Activated CD4-positive, alpha-beta T cell treated with anti-CD3 and anti-CD28 coated beads, Interleukin-2, amount 10 ng/mL, durations not matched to agents 7 days and 5 days (primary cell): ENCODE measurements at regions not wholly inside any gene's neighbourhood (a gene's known extent, or its start where the extent isn't known, plus 50 kb on each side); places are given as distances from the start of the nearest gene placed in this dataset.

ENCODE experiments used
- CTCF ChIA-PET: fragments of 350-600 bp; sonication (Branson Sonifier 250); formaldehyde crosslinking; loops from one replicate; lab custom pipeline; 2021; ENCODE audit warnings: antibody characterized with exemption; lab: Charles Lee
- POLR2A ChIA-PET: fragments of 350-600 bp; sonication (Branson Sonifier 250); formaldehyde crosslinking; loops from one replicate; lab custom pipeline; 2021; ENCODE audit warnings: antibody characterized with exemption; lab: Charles Lee
- DNase-seq: peaks from one replicate; pipeline ENCODE4 v3.0.0-alpha.2; 2020
- H3K27ac Mint-ChIP-seq: one replicate; pipeline ENCODE4 v1.8.0; 2021; ENCODE audit warnings: mild to moderate bottlenecking, moderate library complexity, mixed read lengths
- H3K27me3 Mint-ChIP-seq: one replicate; pipeline ENCODE4 v1.8.0; 2021; ENCODE audit warnings: mixed read lengths
- H3K36me3 Mint-ChIP-seq: one replicate; pipeline ENCODE4 v1.8.0; 2021; ENCODE audit warnings: low read depth, mixed read lengths
- H3K4me1 Mint-ChIP-seq: one replicate; pipeline ENCODE4 v1.8.0; 2021; ENCODE audit warnings: mixed read lengths
- H3K4me3 Mint-ChIP-seq: one replicate; pipeline ENCODE4 v1.8.0; 2021; ENCODE audit warnings: mild to moderate bottlenecking, moderate library complexity, mixed read lengths
- H3K9me3 Mint-ChIP-seq: one replicate; pipeline ENCODE4 v1.8.0; 2021; ENCODE audit warnings: mixed read lengths

DNA sequence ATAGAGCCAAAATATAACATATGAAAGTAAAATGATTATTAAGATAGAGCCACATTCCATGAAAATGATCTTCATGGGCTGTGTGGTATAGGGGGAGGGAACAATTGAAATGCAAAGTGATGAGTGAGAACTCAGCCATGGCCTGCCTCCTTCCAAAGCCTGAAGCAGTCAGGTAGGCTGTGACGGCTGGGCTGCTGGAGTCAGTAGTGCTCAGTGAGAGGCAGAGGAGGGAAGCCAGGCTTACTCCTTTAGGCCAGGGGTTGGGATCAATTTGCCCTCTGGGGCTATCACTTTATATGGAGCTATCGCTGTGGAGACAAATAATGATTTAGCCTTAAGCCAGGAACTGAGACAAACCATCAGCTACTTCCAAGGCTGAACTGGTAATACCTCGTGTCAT lies 654.9 kb downstream of the FGF9 start:
- H3K9me3 Mint-ChIP-seq = no peaks in the 10 kb centered on the region
- H3K27ac Mint-ChIP-seq = no peak overlapping the region
- no peak for DNase-seq
- POLR2A ChIA-PET = no interaction called here
- H3K4me3 Mint-ChIP-seq = no peak overlapping the region
- H3K4me1 Mint-ChIP-seq = no peaks in the 10 kb centered on the region
- CTCF ChIA-PET = no interaction called here
- H3K36me3 Mint-ChIP-seq = no peaks in the 10 kb centered on the region
- H3K27me3 Mint-ChIP-seq = no peaks in the 10 kb centered on the region

DNA sequence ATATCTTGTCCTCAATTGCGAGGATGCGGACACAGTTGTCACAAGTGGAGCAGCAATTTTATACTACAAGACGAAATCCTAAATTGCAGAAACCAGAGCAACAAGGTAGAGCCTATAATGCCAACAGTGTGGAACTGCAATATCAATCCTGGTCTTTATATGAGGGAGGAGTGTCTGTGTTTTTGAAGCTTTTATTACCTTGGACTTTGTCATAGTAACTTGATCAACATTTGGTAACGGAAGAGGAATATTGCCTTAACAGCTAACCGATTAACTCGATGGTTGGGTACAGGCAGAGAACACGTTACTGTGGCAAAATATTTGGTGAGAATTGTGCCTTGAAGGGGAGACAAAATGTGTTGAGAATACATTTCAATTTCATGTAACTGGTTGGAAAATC lies 661.5 kb downstream of the FGF9 start:
- H3K4me3 Mint-ChIP-seq = no peak overlapping the region
- H3K36me3 Mint-ChIP-seq = no peaks in the 10 kb centered on the region
- no peak overlapping the region for H3K27ac Mint-ChIP-seq
- ChIA-PET POLR2A (no interaction called here), CTCF (no interaction called here)
- H3K9me3 Mint-ChIP-seq = no peaks in the 10 kb centered on the region
- DNase-seq = no peak
- H3K27me3 Mint-ChIP-seq = no peaks in the 10 kb centered on the region
- no peaks in the 10 kb centered on the region for H3K4me1 Mint-ChIP-seq

- CTCF ChIA-PET = interaction anchor here (0.6 kb wide), 1 partner anchor 586 kb away, joined by 3 read pairs; no protein-coding TSS in a partner anchor
- peaks cover 6% of the 10 kb centered on the region for H3K9me3 Mint-ChIP-seq
- no peaks in the 10 kb centered on the region for H3K36me3 Mint-ChIP-seq
- no peak for DNase-seq
- H3K27ac Mint-ChIP-seq = no peak overlapping the region
- H3K27me3 Mint-ChIP-seq = no peaks in the 10 kb centered on the region
- no peaks in the 10 kb centered on the region for H3K4me1 Mint-ChIP-seq
- POLR2A ChIA-PET = no interaction called here
- H3K4me3 Mint-ChIP-seq = no peak overlapping the region
These were observed 665.6 kb downstream of the FGF9 start for GRCh38 chr13:22336460-22336859.

DNA sequence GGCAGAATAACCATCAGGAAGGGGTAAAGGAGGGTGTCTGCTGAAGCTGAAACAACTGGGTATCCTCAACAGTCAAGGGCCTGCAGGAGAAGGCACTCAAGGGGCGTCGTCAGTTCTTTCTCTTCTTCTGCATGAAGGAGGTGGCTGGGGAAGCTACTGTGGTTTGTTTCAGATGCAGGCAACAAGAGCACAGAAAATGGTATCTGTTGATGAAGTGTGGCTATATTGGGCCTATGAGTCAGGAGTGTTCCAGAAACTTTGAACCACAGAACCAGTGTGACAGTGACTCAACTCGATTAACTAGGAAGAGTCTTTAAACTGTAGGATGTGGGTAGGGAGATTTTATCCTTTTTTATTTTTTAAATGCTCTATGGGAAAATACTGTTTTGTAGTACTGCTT lies 686.3 kb downstream of the FGF9 start:
- Mint-ChIP-seq H3K4me3 (no peak overlapping the region), H3K27me3 (peaks cover 2% of the 10 kb centered on the region), H3K9me3 (peaks cover 8% of the 10 kb centered on the region), H3K36me3 (no peaks in the 10 kb centered on the region), H3K27ac (no peak overlapping the region), H3K4me1 (peaks cover 3% of the 10 kb centered on the region)
- CTCF ChIA-PET = no interaction called here
- POLR2A ChIA-PET = no interaction called here
- DNase-seq = no peak

DNA sequence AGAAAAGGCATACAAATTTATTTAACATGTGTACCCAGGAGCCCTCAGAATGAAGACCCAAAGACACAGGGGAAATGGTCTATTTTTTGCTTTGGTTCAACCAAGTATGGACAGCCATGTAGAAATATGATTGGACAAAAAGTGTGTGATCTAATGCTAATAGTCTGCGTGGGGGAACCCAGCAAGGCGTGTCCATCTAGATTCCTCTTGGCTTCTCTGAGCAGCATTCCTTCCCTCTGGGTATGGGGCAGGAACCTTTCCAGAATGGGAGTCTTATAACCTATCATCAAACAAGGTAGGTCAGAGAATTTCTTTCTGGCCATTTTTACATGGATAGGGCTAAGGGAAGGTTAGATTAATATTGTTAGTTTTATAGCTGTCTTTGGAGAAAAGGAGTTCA lies 698.2 kb downstream of the FGF9 start:
- no peaks in the 10 kb centered on the region for H3K4me1 Mint-ChIP-seq
- no peak overlapping the region for H3K27ac Mint-ChIP-seq
- H3K27me3 Mint-ChIP-seq = no peaks in the 10 kb centered on the region
- DNase-seq = no peak
- H3K4me3 Mint-ChIP-seq = no peak overlapping the region
- H3K36me3 Mint-ChIP-seq = no peaks in the 10 kb centered on the region
- CTCF ChIA-PET = no interaction called here
- H3K9me3 Mint-ChIP-seq = peaks cover 16% of the 10 kb centered on the region
- POLR2A ChIA-PET = no interaction called here

DNA sequence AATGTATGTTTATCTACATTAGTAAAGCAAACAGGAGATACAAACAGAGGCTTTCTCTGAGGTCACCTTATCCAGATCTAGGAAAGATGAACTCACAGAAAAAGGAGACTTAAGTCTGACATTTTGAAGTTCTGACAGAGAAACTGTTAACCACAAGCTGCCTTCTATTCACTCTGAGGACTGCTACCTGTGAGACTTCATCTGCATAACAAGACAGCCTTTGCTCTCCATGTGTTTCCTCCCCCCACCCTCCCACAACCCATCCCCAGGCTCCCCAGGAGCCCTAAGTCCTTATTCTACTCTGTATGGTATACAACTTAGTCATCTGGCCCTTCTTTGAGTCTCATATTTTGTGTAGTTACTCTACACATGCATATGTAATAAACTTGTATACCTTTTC lies 699.0 kb downstream of the FGF9 start:
- H3K4me3 Mint-ChIP-seq = no peak overlapping the region
- DNase-seq = no peak
- H3K27me3 Mint-ChIP-seq = no peaks in the 10 kb centered on the region
- POLR2A ChIA-PET = interaction anchor here (0.7 kb wide), 1 partner anchor 177 kb away, joined by 3 read pairs; no protein-coding TSS in a partner anchor
- H3K27ac Mint-ChIP-seq = no peak overlapping the region
- peaks cover 16% of the 10 kb centered on the region for H3K9me3 Mint-ChIP-seq
- no peaks in the 10 kb centered on the region for H3K36me3 Mint-ChIP-seq
- CTCF ChIA-PET = no interaction called here
- no peaks in the 10 kb centered on the region for H3K4me1 Mint-ChIP-seq

GRCh38 chr13:22372261-22372660 lies 701.4 kb downstream of the FGF9 start:
- Mint-ChIP-seq H3K36me3 (no peaks in the 10 kb centered on the region), H3K4me3 (no peak overlapping the region), H3K4me1 (no peaks in the 10 kb centered on the region), H3K9me3 (peaks cover 16% of the 10 kb centered on the region), H3K27me3 (no peaks in the 10 kb centered on the region), H3K27ac (no peak overlapping the region)
- ChIA-PET POLR2A (no interaction called here), CTCF (no interaction called here)
- DNase-seq = no peak

DNA sequence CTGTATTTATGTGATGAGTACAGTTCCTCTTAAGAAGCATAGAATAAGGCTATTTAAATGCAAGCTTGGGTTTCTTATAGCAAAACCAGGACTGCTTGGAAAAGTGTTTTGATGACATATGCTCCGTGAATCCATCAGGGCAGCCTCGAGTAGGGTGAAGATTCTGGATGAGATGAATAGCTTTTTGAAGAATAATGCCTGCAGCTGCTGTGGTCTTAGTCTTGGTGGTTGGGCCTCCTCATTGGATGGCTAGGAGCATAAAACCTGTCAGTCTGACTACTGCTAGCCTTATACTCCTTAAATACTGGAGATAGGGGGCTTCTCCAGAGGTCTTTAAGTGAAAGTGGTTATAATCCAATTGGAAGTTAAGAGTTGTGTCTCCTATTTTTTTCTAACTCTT lies 704.3 kb downstream of the FGF9 start:
- no peaks in the 10 kb centered on the region for H3K4me1 Mint-ChIP-seq
- no peak overlapping the region for H3K4me3 Mint-ChIP-seq
- peaks cover 19% of the 10 kb centered on the region for H3K9me3 Mint-ChIP-seq
- no peaks in the 10 kb centered on the region for H3K27me3 Mint-ChIP-seq
- CTCF ChIA-PET = no interaction called here
- DNase-seq = no peak
- H3K36me3 Mint-ChIP-seq = no peaks in the 10 kb centered on the region
- no peak overlapping the region for H3K27ac Mint-ChIP-seq
- POLR2A ChIA-PET = no interaction called here

GRCh38 chr13:22387899-22388298 lies 717.0 kb downstream of the FGF9 start:
- ChIA-PET POLR2A (no interaction called here), CTCF (no interaction called here)
- H3K27me3 Mint-ChIP-seq = no peaks in the 10 kb centered on the region
- DNase-seq = no peak
- no peak overlapping the region for H3K27ac Mint-ChIP-seq
- H3K36me3 Mint-ChIP-seq = no peaks in the 10 kb centered on the region
- H3K4me1 Mint-ChIP-seq = no peaks in the 10 kb centered on the region
- H3K4me3 Mint-ChIP-seq = no peak overlapping the region
- H3K9me3 Mint-ChIP-seq = peaks cover 3% of the 10 kb centered on the region

DNA sequence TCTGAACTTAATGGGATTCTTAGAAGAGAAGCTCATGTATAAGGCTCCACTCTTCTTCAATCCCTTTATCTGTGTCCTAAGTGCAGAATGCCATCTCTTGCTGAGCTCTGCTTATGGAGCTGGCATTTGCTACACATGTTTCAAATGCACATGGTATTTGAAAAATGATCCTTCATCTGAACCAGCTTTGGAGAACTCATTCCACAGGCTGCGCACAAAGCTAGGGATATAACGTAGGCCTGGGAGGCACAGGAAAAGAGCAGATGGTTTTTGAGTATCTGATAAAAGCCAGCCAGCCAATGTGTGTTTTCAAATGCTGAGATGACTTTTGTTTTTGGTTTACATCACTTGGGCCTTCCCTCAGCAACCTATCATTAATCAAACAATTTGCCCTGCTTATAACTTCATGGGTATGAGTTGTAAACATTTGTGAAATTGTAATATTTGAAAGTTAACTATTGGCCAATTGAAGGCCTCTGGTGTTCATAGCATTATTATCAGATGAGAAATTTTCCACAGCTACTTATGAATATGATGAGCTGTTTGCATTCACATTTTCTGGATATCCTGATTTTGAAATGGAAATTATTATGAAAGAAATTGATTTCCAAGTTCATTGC lies 729.0 kb downstream of the FGF9 start:
- H3K9me3 Mint-ChIP-seq = peaks cover 2% of the 10 kb centered on the region
- no peak overlapping the region for H3K4me3 Mint-ChIP-seq
- no peak overlapping the region for H3K27ac Mint-ChIP-seq
- H3K4me1 Mint-ChIP-seq = no peaks in the 10 kb centered on the region
- no peaks in the 10 kb centered on the region for H3K36me3 Mint-ChIP-seq
- H3K27me3 Mint-ChIP-seq = no peaks in the 10 kb centered on the region
- ChIA-PET POLR2A (no interaction called here), CTCF (no interaction called here)
- no peak for DNase-seq

DNA sequence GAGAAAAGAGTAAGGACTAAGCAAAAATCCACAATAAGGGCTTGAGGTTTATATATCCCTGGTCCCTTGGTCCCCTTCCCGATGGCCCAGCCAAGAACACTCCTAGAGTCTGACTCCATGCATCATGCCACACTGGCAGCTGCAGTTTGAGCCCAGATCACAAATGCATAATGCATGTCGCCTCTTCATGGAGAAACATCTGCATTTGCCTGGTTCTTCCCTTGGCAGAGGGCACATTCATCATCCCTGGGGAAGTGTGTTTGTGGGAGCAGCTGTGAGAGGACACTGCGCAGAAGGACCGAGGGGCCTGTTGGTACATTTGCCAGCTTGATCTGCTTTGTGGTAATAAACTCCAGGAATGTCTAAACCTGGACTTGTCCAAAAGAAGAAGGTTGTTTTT lies 731.8 kb downstream of the FGF9 start:
- Mint-ChIP-seq H3K4me1 (no peaks in the 10 kb centered on the region), H3K4me3 (no peak overlapping the region), H3K36me3 (no peaks in the 10 kb centered on the region), H3K9me3 (peaks cover 2% of the 10 kb centered on the region), H3K27me3 (no peaks in the 10 kb centered on the region), H3K27ac (no peak overlapping the region)
- POLR2A ChIA-PET = no interaction called here
- CTCF ChIA-PET = no interaction called here
- no peak for DNase-seq

DNA sequence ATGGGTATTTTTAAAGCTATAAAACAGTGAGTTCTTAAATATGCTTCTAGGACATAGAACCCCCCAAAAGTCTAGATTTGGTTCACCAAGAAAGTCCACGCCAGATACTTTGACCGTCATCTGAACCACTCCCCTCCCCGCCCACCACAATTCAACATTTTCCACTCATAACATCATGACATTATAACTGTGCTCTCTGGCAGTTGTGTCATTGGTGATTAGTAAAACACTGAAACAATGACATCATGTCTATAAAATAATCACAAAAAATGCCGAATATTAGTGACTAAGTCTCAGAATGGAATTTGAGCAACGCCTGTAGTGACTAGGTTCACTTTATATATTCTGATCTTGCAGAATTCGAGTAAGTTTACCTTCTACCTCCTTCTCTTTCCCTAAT lies 732.3 kb downstream of the FGF9 start:
- no peak overlapping the region for H3K4me3 Mint-ChIP-seq
- ChIA-PET CTCF (no interaction called here), POLR2A (no interaction called here)
- H3K36me3 Mint-ChIP-seq = no peaks in the 10 kb centered on the region
- H3K9me3 Mint-ChIP-seq = peaks cover 2% of the 10 kb centered on the region
- DNase-seq = no peak
- no peaks in the 10 kb centered on the region for H3K4me1 Mint-ChIP-seq
- no peak overlapping the region for H3K27ac Mint-ChIP-seq
- H3K27me3 Mint-ChIP-seq = no peaks in the 10 kb centered on the region

GRCh38 chr13:22405891-22406290 lies 735.0 kb downstream of the FGF9 start:
- peaks cover 5% of the 10 kb centered on the region for H3K9me3 Mint-ChIP-seq
- POLR2A ChIA-PET = no interaction called here

GRCh38 chr13:22412452-22412851 lies 741.6 kb downstream of the FGF9 start:
- no peak overlapping the region for H3K4me3 Mint-ChIP-seq
- H3K36me3 Mint-ChIP-seq = no peaks in the 10 kb centered on the region
- DNase-seq = no peak
- ChIA-PET CTCF (no interaction called here), POLR2A (no interaction called here)
- no peak overlapping the region for H3K27ac Mint-ChIP-seq
- peaks cover 21% of the 10 kb centered on the region for H3K9me3 Mint-ChIP-seq
- no peaks in the 10 kb centered on the region for H3K4me1 Mint-ChIP-seq
- peaks cover 2% of the 10 kb centered on the region for H3K27me3 Mint-ChIP-seq

More at GRCh38 chr13:22405891-22406290, 735.0 kb downstream of the FGF9 start:
- Mint-ChIP-seq H3K27ac (no peak overlapping the region), H3K4me1 (no peaks in the 10 kb centered on the region), H3K36me3 (no peaks in the 10 kb centered on the region), H3K4me3 (no peak overlapping the region), H3K27me3 (no peaks in the 10 kb centered on the region)
- CTCF ChIA-PET = no interaction called here
- no peak for DNase-seq
